Activated T-cell treated with anti-CD3 and anti-CD28 coated beads for 48 hours (primary cell): ENCODE measurements at regions not wholly inside any gene's neighbourhood (a gene's known extent, or its start where the extent isn't known, plus 50 kb on each side); places are given as distances from the start of the nearest gene placed in this dataset.

Experiments
- DNase-seq: peaks from one replicate; pipeline ENCODE4 v3.0.0-alpha.2; 2020; ENCODE audit warnings: low read depth

DNA sequence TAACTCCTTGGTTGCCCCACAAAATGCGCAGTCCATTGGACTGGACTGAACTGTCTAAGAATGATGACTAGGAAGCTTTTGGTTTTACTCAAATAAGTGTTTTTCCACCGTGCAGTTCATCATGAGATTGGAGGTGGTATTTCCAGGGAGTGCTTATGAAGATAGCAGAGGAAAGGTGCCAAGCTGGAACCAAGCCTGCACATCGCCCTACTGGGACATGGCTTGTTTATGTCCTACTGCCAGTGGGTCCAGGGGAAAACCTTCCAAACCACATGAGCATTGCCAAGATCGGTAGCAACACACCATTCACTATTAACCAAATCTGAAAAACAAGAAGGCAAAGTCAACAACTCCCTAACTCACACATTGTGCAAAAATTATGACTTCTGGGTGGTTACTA is 54.7 kb upstream of the DSCAM start:
- DNase-seq = no peak

GRCh38 chr21:40902299-40902698 is 55.3 kb upstream of the DSCAM start:
- DNase-seq = no peak

- DNase-seq = no peak
Measured at GRCh38 chr21:40902993-40903392, 56.0 kb upstream of the DSCAM start.

DNA sequence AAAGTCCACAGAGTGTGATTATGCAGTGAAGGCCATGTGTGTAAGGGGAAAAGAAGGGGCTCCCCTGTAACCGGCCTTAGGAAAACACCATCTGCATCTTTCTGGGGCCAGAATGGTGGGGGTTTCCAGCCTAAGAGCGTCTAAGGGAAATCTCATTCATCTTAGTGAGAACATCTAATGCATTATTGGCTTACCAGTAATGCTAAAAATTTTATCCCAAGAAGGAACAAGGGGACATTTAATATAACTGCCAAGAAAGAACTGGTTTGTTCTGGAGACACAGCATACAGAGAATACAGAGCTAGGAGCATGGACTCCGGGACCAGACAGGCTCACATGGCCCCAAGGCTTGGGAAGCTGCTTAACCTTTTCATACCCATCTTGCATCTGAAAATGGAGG is 58.3 kb upstream of the DSCAM start:
- DNase-seq = no peak

GRCh38 chr21:40912375-40912774 is 65.4 kb upstream of the DSCAM start:
- DNase-seq = no peak

GRCh38 chr21:40915114-40915513 is 68.2 kb upstream of the DSCAM start:
- no peak for DNase-seq

DNA sequence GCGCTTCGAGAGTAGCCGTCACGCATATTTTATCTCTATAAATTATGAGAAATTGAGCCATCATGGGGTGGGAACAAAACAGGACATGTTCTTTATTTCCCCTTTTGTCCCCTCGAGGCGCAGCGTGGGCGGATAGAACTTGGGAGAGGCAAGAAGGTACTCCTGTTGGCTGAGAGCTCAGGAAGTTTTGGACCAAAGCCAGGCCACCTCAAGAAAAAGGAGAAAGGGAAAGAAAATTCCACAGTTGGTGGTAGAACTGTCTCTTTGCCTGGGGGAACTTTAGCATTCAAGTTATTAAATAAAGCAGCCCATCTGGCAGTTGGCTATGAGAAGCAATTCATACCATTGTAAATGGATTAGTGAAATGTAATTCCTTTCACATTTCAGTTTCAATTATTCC is 76.4 kb upstream of the DSCAM start:
- DNase-seq = no peak

DNA sequence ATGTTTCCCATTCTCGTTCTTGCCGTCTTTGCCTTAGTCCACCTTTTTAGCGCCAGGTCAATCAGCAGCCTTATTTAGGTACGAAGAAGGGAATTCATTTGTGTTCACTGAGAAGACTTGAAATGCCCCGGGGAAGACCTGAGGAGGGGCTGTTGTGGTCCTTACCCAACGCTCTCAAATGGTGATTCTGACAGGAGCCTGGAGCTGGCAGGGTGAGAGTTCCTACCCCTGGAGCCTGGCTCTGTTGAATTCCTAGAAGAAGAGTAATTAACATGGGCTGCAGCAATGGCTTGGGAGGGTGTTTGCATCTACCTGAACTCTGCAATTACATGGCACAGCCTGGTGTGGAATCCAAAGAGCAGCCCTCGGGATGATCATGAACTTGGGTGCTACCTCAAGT is 76.9 kb upstream of the DSCAM start:
- DNase-seq = no peak

GRCh38 chr21:40924641-40925040 is 77.7 kb upstream of the DSCAM start:
- no peak for DNase-seq

GRCh38 chr21:40926238-40926637 is 79.3 kb upstream of the DSCAM start:
- DNase-seq = no peak

DNA sequence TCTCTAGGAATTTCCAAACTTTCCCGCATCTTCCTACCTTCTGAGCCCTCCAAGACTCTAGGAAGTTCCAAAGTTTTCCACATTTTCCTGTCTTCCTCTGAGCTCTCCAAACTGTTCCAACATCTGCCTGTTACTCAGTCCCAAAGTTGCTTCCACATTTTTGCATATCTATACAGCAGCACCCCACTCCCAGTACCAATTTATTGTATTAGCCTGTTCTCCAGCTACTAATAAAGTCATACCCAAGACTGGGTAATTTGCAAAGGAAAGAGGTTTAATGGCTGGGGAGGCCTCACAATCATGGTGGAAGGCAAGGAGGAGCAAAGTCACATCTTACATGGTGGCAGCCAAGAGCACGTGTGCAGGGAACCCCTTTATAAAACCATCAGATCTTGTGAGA is 82.9 kb upstream of the DSCAM start:
- DNase-seq = no peak

DNA sequence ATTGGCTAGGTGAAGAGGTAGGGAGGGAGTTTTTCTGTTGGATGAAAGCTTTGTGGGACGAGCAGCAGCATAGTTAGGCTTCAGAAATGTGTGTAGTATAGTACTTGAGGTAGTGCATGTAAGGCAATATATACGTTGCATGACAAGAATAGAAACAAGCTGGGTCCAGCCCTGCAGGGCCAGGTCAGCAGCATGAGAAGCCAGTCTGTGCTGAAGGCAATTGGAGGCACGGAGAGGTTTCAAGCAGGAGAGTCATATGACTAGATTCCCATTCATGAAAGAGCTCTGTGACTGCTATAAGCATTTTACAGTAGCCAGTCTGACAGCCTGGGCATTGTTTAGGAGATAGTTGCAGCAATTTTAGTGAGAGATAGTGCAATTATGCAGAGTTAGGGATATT is 84.2 kb upstream of the DSCAM start:
- no peak for DNase-seq

GRCh38 chr21:40936178-40936577 is 89.2 kb upstream of the DSCAM start:
- no peak for DNase-seq

DNA sequence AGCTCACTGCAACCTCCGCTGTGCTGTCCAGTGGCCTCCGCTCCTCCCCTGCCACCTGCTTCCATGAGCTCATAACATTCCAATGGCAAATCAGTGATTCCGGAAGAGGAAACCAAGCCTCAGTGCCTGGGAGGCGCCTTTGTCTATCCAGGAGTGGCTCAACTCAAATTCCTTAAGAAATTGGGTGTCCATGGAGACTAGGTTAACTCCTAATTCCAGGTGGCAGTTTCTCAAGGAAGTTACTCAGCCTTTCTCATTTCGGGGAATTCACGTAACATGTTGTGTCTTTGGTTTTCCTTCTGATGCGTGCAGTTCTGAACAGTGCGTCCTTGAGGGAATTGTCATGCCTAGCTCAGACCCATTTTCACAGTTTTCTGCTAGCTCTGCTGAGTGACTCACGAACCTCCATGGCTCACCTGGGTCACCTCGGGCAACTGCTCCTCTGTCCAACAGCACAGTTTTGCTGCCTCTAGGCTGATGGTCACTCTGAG is 89.9 kb upstream of the DSCAM start:
- DNase-seq = no peak

GRCh38 chr21:40938078-40938477 is 91.1 kb upstream of the DSCAM start:
- DNase-seq = no peak

DNA sequence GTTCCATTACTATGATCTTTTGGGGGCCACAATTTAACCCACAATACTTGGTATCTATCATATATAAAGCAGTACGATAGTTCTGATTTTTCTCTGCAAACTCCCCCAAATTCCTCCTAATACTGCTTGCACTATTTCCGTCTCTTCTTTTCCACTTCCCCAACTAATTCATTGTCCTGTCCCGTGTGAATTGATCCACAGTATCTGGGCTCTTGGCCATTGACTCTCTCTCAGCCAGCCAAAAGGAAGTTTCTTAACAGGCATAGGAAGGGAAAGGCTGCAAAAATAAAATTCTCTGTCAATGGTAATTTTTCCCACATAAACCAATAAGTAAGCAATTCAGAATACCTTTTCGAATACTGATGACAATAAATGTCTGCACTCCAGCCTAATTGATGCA is 91.7 kb upstream of the DSCAM start:
- no peak for DNase-seq

GRCh38 chr21:40947713-40948112 is 100.8 kb upstream of the DSCAM start:
- no peak for DNase-seq

DNA sequence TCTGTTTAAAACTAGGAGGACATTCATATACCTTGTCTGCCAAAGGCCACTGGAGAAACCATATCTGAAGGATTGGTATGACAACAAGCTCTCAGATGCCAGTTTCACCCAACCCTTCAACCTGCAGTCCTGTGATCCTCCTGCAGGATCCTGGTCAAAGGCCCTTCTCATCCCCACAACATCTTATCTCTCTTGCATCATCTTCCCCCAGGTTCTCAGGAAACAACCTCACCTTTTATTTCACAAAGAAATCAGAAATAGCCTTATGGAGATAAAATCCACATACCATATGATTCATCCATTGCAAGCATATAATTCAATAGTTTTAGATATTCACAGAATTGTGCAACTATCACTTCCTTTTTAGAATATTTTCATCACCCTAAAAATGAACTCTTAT is 104.0 kb upstream of the DSCAM start:
- no peak for DNase-seq

GRCh38 chr21:40952551-40953323 is 105.8 kb upstream of the DSCAM start:
- no peak for DNase-seq

DNA sequence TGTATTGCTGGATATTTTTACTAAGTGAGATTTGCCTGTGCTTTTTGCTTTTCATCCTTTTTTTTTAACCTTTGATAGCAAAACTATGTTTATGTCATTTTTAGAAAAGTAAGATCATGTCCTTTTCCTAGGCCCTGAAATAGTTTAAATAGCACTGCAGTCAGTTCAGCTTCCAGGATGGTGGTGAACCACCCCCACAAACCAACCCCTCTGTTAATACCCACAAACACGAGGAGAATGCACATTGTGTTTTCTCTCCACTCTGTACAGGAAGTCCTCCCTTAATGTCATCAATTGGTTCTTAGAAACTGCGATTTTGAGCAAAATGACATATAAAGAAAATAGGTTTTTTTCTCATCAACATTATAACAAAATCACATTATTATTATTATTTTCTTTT is 117.7 kb upstream of the DSCAM start:
- no peak for DNase-seq

DNA sequence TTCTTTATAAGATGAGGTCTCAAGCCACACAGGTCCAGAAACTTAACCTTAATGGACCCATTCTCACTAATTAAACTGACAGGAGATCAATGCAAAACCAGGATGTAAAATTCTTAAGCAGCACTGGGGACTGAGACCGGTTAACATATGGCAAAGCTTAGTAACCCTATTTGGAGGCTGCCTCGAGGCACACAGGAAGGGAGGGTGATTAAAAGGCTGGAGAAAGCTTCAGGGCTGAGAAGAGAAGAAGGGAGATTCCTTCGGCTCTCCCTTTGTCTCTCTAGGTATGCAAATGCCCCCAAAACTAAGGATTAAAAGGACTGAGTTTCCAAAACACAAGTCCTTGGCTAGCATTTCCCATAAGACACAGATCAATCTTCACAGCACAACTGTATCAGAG is 120.8 kb upstream of the DSCAM start:
- DNase-seq = no peak

DNA sequence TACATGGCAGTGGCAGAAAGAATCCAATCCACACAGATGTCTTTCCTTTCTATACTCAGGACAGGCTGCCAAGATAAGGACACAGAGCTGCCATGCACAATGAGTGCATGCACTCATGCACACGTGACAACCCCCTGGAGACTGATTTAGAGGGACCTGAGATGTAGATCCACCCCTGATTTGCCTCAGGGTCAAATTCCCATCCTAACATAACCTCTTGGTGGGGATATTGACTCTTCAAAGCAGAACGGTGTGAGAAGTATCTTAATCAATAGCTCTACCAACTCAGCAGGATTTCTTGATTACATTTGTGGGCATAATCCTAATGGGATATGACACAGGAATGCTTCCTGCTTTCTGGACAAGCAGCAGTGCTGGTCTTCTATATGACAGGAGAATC is 125.2 kb upstream of the DSCAM start:
- no peak for DNase-seq

DNA sequence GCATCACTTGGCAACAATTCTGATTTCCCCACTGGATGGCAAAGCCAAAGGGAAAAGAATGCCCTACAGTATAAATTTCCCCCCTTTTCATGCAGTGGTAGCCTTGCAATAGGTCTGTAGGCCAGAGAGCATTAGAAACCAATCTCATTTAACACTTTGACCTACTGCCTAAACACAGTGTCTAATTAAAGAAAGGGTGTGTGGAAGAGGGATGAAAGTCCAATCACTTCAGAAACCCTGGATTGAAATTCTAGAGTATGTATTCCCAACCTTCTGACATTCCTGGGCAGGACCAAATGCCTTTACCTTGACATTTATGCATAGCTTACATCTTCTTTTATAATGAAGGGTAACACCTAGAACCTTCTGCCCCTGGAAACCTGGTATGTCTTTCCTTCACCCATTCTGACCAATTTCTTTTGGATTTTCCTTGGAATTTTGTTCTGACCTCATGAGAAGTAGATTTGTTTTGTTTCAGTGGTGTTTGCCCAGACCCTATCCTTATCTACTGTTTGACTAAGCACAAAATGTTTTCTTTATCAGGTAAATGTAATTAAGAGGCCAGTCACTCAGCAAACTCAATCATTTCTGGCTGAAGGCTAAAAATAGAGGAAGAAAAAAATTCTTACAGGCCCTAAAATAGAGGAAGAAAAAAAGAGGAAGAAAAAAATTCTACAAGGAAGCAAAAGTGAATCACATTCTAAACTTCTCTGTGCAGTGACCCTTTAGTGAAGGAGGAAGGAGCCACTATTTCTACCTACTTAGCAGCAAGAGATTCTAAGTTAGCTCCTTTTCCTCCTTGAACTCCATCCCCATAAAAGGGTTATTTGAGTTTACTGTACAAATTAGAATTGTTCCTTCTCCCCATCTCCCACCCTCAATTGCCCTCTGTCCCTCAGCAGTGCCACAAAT is 129.5 kb upstream of the DSCAM start:
- DNase-seq = no peak
